OCI-LY7 (cell line): ENCODE measurements at regions not wholly inside any gene's neighbourhood (a gene's known extent, or its start where the extent isn't known, plus 50 kb on each side); places are given as distances from the start of the nearest gene placed in this dataset.

Experiments used
- BruUV-seq: library from RNA; stranded (reverse); fragments of 400-500 nt; replicated peaks from 2 replicates; lab custom pipeline; 2021; lab: Mats Ljungman, UMichigan
- CTCF ChIA-PET: fragments of 300-600 bp; sonication (Branson Sonifier 250); formaldehyde crosslinking; loops from one replicate; lab custom pipeline; 2022; ENCODE audit warnings: antibody characterized with exemption; ENCODE audit not compliant: unreplicated experiment; lab: Charles Lee
- POLR2A ChIA-PET: fragments of 300-600 bp; sonication (Branson Sonifier 250); formaldehyde crosslinking; loops from one replicate; lab custom pipeline; 2022; ENCODE audit warnings: antibody characterized with exemption; lab: Charles Lee
- DNase-seq: peaks from one replicate; pipeline ENCODE4 v3.0.0-alpha.2; 2015; ENCODE audit warnings: low spot score
- H2AFZ ChIP-seq: fragments of 200-600 bp; sonication (generic), shearing (Covaris generic); 2 replicates; pipeline ENCODE4 v1.6.1; 2014; ENCODE audit warnings: mild to moderate bottlenecking, antibody characterized with exemption, low read length, moderate library complexity
- H3K27ac ChIP-seq: fragments of 200-600 bp; sonication (generic); 2 replicates; pipeline ENCODE4 v1.5.1; 2014; ENCODE audit warnings: mixed run types, low read depth, mild to moderate bottlenecking, moderate library complexity, low read length, inconsistent platforms; ENCODE audit not compliant: poor library complexity, severe bottlenecking
- H3K36me3 ChIP-seq: fragments of 200-600 bp; sonication (generic); 2 replicates; pipeline ENCODE4 v1.6.1; 2014; ENCODE audit warnings: mild to moderate bottlenecking, antibody characterized with exemption, low read length, moderate library complexity, mixed read lengths; ENCODE audit not compliant: insufficient read depth
- H3K4me1 ChIP-seq: fragments of 200-600 bp; sonication (generic); 2 replicates; pipeline ENCODE4 v1.5.1; 2014; ENCODE audit warnings: mild to moderate bottlenecking, low read length; ENCODE audit not compliant: insufficient read depth, poor library complexity, severe bottlenecking
- H3K4me2 ChIP-seq: fragments of 200-600 bp; sonication (generic); 2 replicates; pipeline ENCODE4 v1.6.1; 2014; ENCODE audit warnings: mild to moderate bottlenecking, low read length
- H3K4me3 ChIP-seq: fragments of 200-600 bp; sonication (generic); 2 replicates; pipeline ENCODE4 v1.5.1; 2014; ENCODE audit warnings: mild to moderate bottlenecking, low read depth, low read length; ENCODE audit not compliant: poor library complexity, severe bottlenecking
- H3K79me2 ChIP-seq: fragments of 200-600 bp; sonication (generic); 2 replicates; pipeline ENCODE4 v1.6.1; 2016; ENCODE audit warnings: low read depth, mild to moderate bottlenecking, low read length, moderate library complexity, mixed read lengths; ENCODE audit not compliant: insufficient read depth
- H3K9me2 ChIP-seq: fragments of 200-600 bp; sonication (generic); 2 replicates; pipeline ENCODE4 v1.6.1; 2016; ENCODE audit warnings: mild to moderate bottlenecking, low read length, mixed read lengths; ENCODE audit not compliant: insufficient read depth
- H3K9me3 ChIP-seq: fragments of 200-600 bp; sonication (generic); 2 replicates; pipeline ENCODE4 v1.6.1; 2014; ENCODE audit warnings: mild to moderate bottlenecking, mixed run types, low read length, mixed read lengths
- H4K20me1 ChIP-seq: fragments of 200-600 bp; sonication (generic); 2 replicates; pipeline ENCODE4 v1.6.1; 2014; ENCODE audit warnings: mild to moderate bottlenecking, antibody characterized with exemption, low read length, moderate library complexity, mixed read lengths; ENCODE audit not compliant: insufficient read depth
- EZH2phosphoT487 ChIP-seq: fragments of 200-600 bp; sonication (generic); IDR thresholded peaks from 2 replicates; pipeline ENCODE4 v1.6.1; 2018; ENCODE audit warnings: low read depth, borderline replicate concordance, mild to moderate bottlenecking, mixed run types, antibody characterized with exemption, low read length, moderate library complexity, mixed read lengths
- intact Hi-C: fragments of 100-400 bp; cut with micrococcal nuclease; formaldehyde crosslinking; loops from one replicate; pipeline ENCODE4 v1.10.0; 2022; ENCODE audit not compliant: unreplicated experiment
- TF ChIP-seq, protein P1 (sequence below): fragments of 200-600 bp; sonication (generic); conservative IDR thresholded peaks from 2 replicates; pipeline ENCODE4 v1.5.1; 2014; ENCODE audit warnings: mild to moderate bottlenecking, antibody characterized with exemption, low read length, moderate library complexity, mixed read lengths

GRCh38 chr10:30775779-30776591, 146.4 kb upstream of the LYZL2 start:
- Histone ChIP-seq H3K4me3 (no peak overlapping the region), H3K36me3 (no peaks in the 10 kb centered on the region)
- CTCF ChIA-PET = no interaction called here

DNA sequence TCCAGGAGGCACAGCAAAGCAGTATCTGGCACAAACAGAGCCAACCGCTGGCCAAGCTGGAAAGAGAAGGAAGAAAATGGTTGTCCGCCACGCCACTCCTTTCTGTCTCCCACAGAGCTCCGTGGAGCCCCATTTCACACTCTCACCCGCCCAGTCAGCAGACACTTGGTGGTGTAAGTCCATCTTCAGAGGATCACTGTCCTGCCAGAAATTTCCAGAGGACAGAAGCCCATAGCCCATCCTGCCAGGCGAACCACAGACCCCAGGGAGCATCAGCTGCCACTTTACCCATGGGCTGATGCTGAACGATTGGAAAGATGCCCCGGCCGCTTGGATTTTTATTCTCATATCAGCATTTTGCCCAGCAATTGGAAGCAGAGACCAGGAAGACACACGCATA, 144.7 kb upstream of the LYZL2 start:
- POLR2A ChIA-PET = no interaction called here
- Histone ChIP-seq H3K36me3 (no peaks in the 10 kb centered on the region), H3K27ac (no peak overlapping the region), H4K20me1 (no peaks in the 10 kb centered on the region), H3K4me3 (no peak overlapping the region), H3K9me2 (no peaks in the 10 kb centered on the region), H3K4me2 (no peak overlapping the region), H3K79me2 (no peaks in the 10 kb centered on the region), H2AFZ (no peak overlapping the region), H3K9me3 (peaks cover 12% of the 10 kb centered on the region), H3K4me1 (no peaks in the 10 kb centered on the region)
- CTCF ChIA-PET = no interaction called here
- DNase-seq = no peak
- intact Hi-C loops = no loop called here
- TF ChIP-seq EZH2phosphoT487 = no peak
- TF ChIP-seq, protein P1, sequence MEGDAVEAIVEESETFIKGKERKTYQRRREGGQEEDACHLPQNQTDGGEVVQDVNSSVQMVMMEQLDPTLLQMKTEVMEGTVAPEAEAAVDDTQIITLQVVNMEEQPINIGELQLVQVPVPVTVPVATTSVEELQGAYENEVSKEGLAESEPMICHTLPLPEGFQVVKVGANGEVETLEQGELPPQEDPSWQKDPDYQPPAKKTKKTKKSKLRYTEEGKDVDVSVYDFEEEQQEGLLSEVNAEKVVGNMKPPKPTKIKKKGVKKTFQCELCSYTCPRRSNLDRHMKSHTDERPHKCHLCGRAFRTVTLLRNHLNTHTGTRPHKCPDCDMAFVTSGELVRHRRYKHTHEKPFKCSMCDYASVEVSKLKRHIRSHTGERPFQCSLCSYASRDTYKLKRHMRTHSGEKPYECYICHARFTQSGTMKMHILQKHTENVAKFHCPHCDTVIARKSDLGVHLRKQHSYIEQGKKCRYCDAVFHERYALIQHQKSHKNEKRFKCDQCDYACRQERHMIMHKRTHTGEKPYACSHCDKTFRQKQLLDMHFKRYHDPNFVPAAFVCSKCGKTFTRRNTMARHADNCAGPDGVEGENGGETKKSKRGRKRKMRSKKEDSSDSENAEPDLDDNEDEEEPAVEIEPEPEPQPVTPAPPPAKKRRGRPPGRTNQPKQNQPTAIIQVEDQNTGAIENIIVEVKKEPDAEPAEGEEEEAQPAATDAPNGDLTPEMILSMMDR = no peak
- BruUV-seq = no TSS peak

More at GRCh38 chr10:30775779-30776591, 146.4 kb upstream of the LYZL2 start:
- intact Hi-C loops = no loop called here
- TF ChIP-seq EZH2phosphoT487 = no peak
- TF ChIP-seq, protein P1 = no peak
- Histone ChIP-seq H2AFZ (no peak overlapping the region), H3K9me2 (no peaks in the 10 kb centered on the region), H3K9me3 (peaks cover 1% of the 10 kb centered on the region; the same call in 1 of the 2 replicates), H3K4me2 (no peak overlapping the region), H3K4me1 (no peaks in the 10 kb centered on the region), H4K20me1 (no peaks in the 10 kb centered on the region), H3K79me2 (no peaks in the 10 kb centered on the region), H3K27ac (no peak overlapping the region)
- POLR2A ChIA-PET = interaction anchor here (0.7 kb wide), 1 partner anchor 98 kb away, joined by 5 read pairs; no protein-coding TSS in a partner anchor
- no peak for DNase-seq
- BruUV-seq = no TSS peak

DNA sequence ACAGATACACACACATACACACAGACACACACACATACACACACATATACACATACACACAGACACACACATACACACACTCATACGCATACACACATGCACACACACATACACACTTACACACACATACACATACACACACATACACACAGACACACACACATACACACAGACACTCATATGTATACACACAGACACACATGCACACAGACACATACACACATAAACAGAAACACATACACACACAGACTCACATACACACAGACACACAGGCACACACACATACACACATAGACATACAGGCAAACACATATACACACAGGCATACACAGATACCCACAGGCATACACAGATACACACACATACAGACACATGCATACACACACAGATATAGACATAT, 143.9 kb upstream of the LYZL2 start:
- H4K20me1 ChIP-seq = no peaks in the 10 kb centered on the region
- no peak overlapping the region for H3K27ac ChIP-seq
- TF ChIP-seq, protein P1 = no peak
- no peak for TF ChIP-seq EZH2phosphoT487
- no peak overlapping the region for H2AFZ ChIP-seq
- H3K9me3 ChIP-seq = peaks cover 12% of the 10 kb centered on the region
- no peak overlapping the region for H3K4me3 ChIP-seq
- H3K4me1 ChIP-seq = no peaks in the 10 kb centered on the region
- no TSS peak for BruUV-seq
- ChIA-PET POLR2A (no interaction called here), CTCF (no interaction called here)
- no peaks in the 10 kb centered on the region for H3K36me3 ChIP-seq
- intact Hi-C loops = no loop called here
- no peaks in the 10 kb centered on the region for H3K9me2 ChIP-seq
- no peaks in the 10 kb centered on the region for H3K79me2 ChIP-seq
- no peak overlapping the region for H3K4me2 ChIP-seq
- DNase-seq = no peak
